Nephron progenitor cell (in vitro differentiated cells): ENCODE measurements at regions not wholly inside any gene's neighbourhood (a gene's known extent, or its start where the extent isn't known, plus 50 kb on each side); places are given as distances from the start of the nearest gene placed in this dataset.

Experiments
- DNase-seq: peaks from one replicate; pipeline ENCODE4 v3.0.0; 2021
- H3K27ac Mint-ChIP-seq: 2 replicates; pipeline ENCODE4 v1.8.0; 2021; ENCODE audit warnings: mild to moderate bottlenecking, moderate library complexity, mixed read lengths
- H3K27me3 Mint-ChIP-seq: 2 replicates; pipeline ENCODE4 v1.8.0; 2021; ENCODE audit warnings: mild to moderate bottlenecking, low read depth, mixed read lengths; ENCODE audit not compliant: poor library complexity
- H3K36me3 Mint-ChIP-seq: 2 replicates; pipeline ENCODE4 v1.8.0; 2021; ENCODE audit warnings: low read depth, mixed read lengths
- H3K4me1 Mint-ChIP-seq: 2 replicates; pipeline ENCODE4 v1.8.0; 2021; ENCODE audit warnings: mixed read lengths
- H3K4me3 Mint-ChIP-seq: 2 replicates; pipeline ENCODE4 v1.8.0; 2021; ENCODE audit warnings: mild to moderate bottlenecking, moderate library complexity, mixed read lengths
- H3K9me3 Mint-ChIP-seq: 2 replicates; pipeline ENCODE4 v1.8.0; 2021; ENCODE audit warnings: mild to moderate bottlenecking, moderate library complexity, mixed read lengths
- CTCF ChIP-seq: fragments of 200-600 bp; sonication (generic); IDR thresholded peaks from 2 replicates; pipeline ENCODE4 v1.5.0; 2021; ENCODE audit warnings: antibody characterized with exemption

DNA sequence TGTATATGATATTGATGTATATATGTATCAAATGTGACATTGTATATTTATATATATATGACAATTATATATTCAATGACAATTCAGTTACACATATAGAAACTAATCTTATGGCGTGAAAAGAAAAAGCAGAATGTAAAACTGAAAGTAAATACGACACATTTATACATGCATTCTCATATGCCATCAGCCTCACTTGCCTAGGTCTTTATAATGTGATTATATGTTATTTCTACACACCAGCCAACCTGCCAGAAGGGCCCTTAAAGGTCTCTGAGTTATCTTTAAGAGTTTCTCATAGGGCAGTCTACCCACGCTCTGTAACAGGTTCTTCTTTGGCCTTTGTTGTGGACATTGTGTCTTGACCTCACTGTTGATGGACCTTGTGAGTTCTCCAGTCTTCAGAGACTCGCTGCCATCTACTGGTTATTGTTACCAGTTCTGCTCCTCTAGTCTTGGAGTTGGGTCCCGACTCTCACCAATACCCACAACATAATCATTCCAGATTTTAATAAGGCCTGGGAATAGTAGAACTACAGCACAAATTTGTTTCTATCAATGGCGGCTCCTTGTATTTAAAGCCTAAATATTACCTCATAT is 371.5 kb upstream of the GOLIM4 start:
- no peaks in the 10 kb centered on the region for H3K27me3 Mint-ChIP-seq
- H3K9me3 Mint-ChIP-seq = peaks cover 16% of the 10 kb centered on the region
- peak; percentile 22 for TF ChIP-seq CTCF
- no peak overlapping the region for H3K4me3 Mint-ChIP-seq
- H3K4me1 Mint-ChIP-seq = peaks cover 6% of the 10 kb centered on the region
- H3K27ac Mint-ChIP-seq = no peak overlapping the region
- DNase-seq = no peak
- H3K36me3 Mint-ChIP-seq = peaks cover 15% of the 10 kb centered on the region

GRCh38 chr3:168461793-168462192 is 366.1 kb upstream of the GOLIM4 start:
- Mint-ChIP-seq H3K27ac (no peak overlapping the region), H3K36me3 (peaks cover 25% of the 10 kb centered on the region), H3K9me3 (peaks cover 31% of the 10 kb centered on the region), H3K4me3 (no peak overlapping the region), H3K4me1 (peaks cover 3% of the 10 kb centered on the region), H3K27me3 (peaks cover 4% of the 10 kb centered on the region)
- no peak for TF ChIP-seq CTCF
- DNase-seq = no peak

- no peak for TF ChIP-seq CTCF
- peaks cover 17% of the 10 kb centered on the region for H3K36me3 Mint-ChIP-seq
- no peak overlapping the region for H3K27ac Mint-ChIP-seq
- peaks cover 4% of the 10 kb centered on the region for H3K27me3 Mint-ChIP-seq
- H3K4me3 Mint-ChIP-seq = no peak overlapping the region
- no peak for DNase-seq
- H3K4me1 Mint-ChIP-seq = peaks cover 3% of the 10 kb centered on the region
- H3K9me3 Mint-ChIP-seq = peaks cover 23% of the 10 kb centered on the region
These were observed 363.6 kb upstream of the GOLIM4 start for GRCh38 chr3:168459226-168459784.

DNA sequence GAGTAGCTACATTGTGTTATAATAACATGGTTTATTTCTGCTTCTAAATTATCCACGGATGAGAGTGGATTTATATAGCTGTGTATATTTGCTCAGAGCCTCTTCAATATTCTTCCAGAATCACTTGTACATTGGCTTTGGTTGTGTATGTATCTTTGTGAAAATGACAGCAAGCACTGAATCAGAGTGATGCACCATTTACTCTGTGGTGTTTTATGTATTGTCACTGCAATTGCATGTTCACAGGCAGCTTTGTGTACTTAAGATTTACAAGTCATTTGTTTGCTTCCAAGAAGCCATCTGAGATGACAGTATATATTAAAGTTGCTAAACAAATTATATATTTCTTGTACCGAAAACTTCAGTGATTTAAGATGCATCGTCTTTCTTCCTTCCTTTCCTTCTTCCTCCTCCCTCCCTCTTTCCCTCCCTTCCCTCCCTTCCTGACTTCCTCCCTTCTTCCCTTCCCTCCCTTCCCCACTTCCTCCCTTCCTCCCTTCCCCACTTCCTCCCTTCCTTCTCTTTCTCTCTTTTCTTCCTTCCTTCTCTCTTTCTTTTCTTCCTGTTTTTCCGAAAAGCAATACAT is 362.3 kb upstream of the GOLIM4 start:
- H3K36me3 Mint-ChIP-seq = peaks cover 15% of the 10 kb centered on the region
- peaks cover 4% of the 10 kb centered on the region for H3K27me3 Mint-ChIP-seq
- H3K4me1 Mint-ChIP-seq = peaks cover 3% of the 10 kb centered on the region
- no peak overlapping the region for H3K27ac Mint-ChIP-seq
- DNase-seq = no peak
- TF ChIP-seq CTCF = no peak
- peaks cover 21% of the 10 kb centered on the region for H3K9me3 Mint-ChIP-seq
- no peak overlapping the region for H3K4me3 Mint-ChIP-seq

DNA sequence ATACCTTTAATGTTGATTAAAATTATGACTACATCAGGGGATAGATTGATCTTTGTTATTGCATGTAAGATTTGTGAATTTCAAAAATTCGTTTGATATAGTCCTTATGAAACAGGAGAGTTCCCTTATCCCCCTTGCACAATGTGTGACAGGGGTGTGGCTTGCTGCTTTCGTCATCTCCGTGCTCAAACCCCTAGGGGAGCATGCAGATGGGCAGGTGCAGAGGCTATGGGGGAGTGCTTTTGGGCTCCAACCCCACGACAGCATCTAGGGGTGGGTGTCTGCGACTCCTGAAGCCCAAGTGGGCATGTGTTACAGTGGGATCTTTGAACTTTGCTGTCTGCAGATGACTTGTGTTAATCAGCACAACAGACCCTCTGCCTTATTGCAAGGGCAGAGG is 360.1 kb upstream of the GOLIM4 start:
- no peak for TF ChIP-seq CTCF
- H3K4me3 Mint-ChIP-seq = no peak overlapping the region
- H3K27ac Mint-ChIP-seq = no peak overlapping the region

DNA sequence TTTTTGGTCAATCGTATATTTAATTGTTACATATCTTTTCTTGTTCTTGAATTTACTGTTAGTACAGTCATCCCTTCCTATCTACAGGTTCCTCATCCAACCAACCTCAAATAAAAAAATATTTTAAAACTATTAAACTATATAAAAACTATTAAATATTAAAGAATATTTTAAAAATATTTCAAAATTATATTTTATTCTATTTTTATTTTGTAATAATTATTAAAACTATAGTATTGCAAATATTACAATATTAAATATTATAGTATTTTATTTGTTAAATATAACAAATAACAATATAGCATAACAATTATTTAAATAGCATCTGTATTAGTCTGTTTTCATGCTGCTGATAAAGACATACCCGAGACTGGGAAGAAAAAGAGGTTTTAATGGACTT is 357.9 kb upstream of the GOLIM4 start:
- Mint-ChIP-seq H3K4me1 (peaks cover 3% of the 10 kb centered on the region), H3K27me3 (no peaks in the 10 kb centered on the region), H3K27ac (no peak overlapping the region), H3K36me3 (no peaks in the 10 kb centered on the region), H3K4me3 (no peak overlapping the region), H3K9me3 (no peaks in the 10 kb centered on the region)
- TF ChIP-seq CTCF = no peak
- no peak for DNase-seq

More for the DNA sequence above, 360.1 kb upstream of the GOLIM4 start:
- Mint-ChIP-seq H3K36me3 (no peaks in the 10 kb centered on the region), H3K27me3 (no peaks in the 10 kb centered on the region), H3K9me3 (peaks cover under 1% of the 10 kb centered on the region), H3K4me1 (peaks cover 3% of the 10 kb centered on the region)
- no peak for DNase-seq
